NT2/D1 (cell line): ENCODE measurements at regions not wholly inside any gene's neighbourhood (a gene's known extent, or its start where the extent isn't known, plus 50 kb on each side); places are given as distances from the start of the nearest gene placed in this dataset.

Source experiments
- SUZ12 ChIP-seq: IDR thresholded peaks from 2 replicates; pipeline ENCODE4 v1.6.1; 2011; ENCODE audit not compliant: insufficient read length, insufficient read depth; ENCODE audit errors: extremely low read depth
- YY1 ChIP-seq: IDR thresholded peaks from 2 replicates; pipeline ENCODE4 v1.6.1; 2011; ENCODE audit not compliant: insufficient read length, insufficient read depth

DNA sequence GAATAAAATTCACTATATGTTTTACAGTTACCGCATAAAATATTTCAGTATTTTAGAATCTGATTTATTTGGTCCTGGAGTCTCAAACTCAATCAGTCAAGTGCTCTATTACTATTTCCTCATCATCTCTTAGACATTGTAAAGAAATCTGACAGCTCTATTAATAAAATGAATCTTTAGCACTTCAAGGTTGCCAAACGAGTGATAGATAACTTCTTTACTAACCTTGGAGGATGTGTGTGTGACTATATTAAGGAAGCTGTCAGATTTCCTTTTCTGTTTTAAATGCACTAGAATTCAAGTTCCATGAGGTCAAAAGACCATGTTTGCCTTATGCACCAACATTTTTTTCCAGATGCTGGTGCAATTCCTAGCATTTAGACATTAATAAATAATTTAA, 389.8 kb upstream of the AZI2 start:
- TF ChIP-seq SUZ12 (no peak), YY1 (no peak)
